ENCODE measurements at regions not wholly inside any gene's neighbourhood (a gene's known extent, or its start where the extent isn't known, plus 50 kb on each side); places are given as distances from the start of the nearest gene placed in this dataset.

DNA sequence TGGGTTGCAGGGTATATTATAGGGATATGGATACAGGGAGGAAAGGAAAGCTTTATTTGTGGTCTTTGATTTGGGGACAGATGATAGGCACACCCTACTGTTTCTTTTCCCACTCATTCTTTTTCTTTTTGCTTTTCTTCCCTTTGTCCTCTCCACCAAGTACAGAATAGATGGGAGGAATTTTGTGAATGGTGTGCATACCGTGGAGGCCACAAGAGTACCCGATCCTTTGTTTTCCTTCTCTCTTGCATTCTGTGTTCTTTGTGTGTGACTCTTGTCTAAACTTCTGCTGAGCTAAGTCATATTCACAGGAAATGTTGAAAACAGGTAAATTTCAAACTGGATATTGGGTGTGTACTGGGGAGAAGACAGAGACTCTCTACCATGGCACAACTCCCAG lies 321.4 kb upstream of the SLC8A1 start:
- H3K27ac ChIP-seq: no peak overlapping the region
- TF ChIP-seq, protein P1, sequence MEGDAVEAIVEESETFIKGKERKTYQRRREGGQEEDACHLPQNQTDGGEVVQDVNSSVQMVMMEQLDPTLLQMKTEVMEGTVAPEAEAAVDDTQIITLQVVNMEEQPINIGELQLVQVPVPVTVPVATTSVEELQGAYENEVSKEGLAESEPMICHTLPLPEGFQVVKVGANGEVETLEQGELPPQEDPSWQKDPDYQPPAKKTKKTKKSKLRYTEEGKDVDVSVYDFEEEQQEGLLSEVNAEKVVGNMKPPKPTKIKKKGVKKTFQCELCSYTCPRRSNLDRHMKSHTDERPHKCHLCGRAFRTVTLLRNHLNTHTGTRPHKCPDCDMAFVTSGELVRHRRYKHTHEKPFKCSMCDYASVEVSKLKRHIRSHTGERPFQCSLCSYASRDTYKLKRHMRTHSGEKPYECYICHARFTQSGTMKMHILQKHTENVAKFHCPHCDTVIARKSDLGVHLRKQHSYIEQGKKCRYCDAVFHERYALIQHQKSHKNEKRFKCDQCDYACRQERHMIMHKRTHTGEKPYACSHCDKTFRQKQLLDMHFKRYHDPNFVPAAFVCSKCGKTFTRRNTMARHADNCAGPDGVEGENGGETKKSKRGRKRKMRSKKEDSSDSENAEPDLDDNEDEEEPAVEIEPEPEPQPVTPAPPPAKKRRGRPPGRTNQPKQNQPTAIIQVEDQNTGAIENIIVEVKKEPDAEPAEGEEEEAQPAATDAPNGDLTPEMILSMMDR (conservative IDR thresholded peaks at IDR 0.05): no peak

DNA sequence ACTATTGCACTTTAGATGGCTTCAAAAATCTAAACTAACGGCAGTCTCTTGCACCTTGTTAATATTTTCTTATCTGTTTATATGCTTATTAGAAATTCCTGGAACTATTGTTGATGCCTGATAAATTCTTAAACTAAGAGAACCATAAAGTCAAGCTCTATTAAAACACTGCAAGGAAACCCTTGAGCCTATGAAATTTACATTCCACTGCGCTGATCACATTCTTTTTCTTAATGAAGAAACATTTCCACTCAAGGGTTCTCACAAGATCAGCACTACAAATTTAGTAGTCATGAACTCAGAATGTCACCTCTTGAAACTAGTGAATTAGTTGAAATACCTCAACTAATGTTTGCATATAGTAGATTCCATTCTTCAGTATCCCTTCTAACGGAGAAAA lies 331.8 kb upstream of the SLC8A1 start:
- H3K27ac ChIP-seq: no peak overlapping the region
- TF ChIP-seq, protein P1 (conservative IDR thresholded peaks at IDR 0.05): no peak

GRCh38 chr2:40786636-40787035 lies 334.7 kb upstream of the SLC8A1 start:
- TF ChIP-seq, protein P1 (conservative IDR thresholded peaks at IDR 0.05): no peak

GRCh38 chr2:40797120-40797519 lies 345.2 kb upstream of the SLC8A1 start:
- TF ChIP-seq, protein P1 (conservative IDR thresholded peaks at IDR 0.05): no peak

More at GRCh38 chr2:40786636-40787035, 334.7 kb upstream of the SLC8A1 start:
- peak overlapping the region; percentile 56 for H3K27ac ChIP-seq

GRCh38 chr2:40803900-40804299 lies 352.0 kb upstream of the SLC8A1 start:
- TF ChIP-seq, protein P1 (conservative IDR thresholded peaks at IDR 0.05): no peak
- H3K27ac ChIP-seq: no peak overlapping the region

More at GRCh38 chr2:40797120-40797519, 345.2 kb upstream of the SLC8A1 start:
- H3K27ac ChIP-seq: no peak overlapping the region

GRCh38 chr2:40809156-40809555 lies 357.3 kb upstream of the SLC8A1 start:
- TF ChIP-seq, protein P1 (conservative IDR thresholded peaks at IDR 0.05): 0 out of 2 replicates have a peak, but pooled peaks have one; percentile 23
- no peak overlapping the region for H3K27ac ChIP-seq

DNA sequence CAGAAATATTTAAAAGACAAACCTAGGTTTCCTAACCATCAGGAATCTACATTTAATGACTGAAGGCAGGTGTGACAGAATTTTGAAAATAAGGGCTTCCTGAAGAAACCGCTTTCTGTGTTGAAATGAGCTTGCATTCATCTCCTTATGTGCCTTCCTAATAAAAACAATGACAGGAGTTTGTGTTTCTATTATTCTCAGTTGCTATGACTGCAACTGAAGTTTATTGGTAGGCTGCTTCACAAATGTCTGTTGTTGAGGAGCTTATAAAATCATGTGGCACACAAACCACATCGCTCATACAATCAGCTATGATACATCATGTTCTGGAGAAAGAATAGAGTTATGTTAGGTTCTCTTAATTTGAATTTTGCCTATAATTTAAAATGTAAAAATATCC lies 362.7 kb upstream of the SLC8A1 start:
- TF ChIP-seq, protein P1 (conservative IDR thresholded peaks at IDR 0.05): no peak
- peak overlapping the region; percentile 4; the same call in 1 of the 2 replicates for H3K27ac ChIP-seq

All from VCaP (cell line).